ENCODE measurements at regions not wholly inside any gene's neighbourhood (a gene's known extent, or its start where the extent isn't known, plus 50 kb on each side); places are given as distances from the start of the nearest gene placed in this dataset.

DNA sequence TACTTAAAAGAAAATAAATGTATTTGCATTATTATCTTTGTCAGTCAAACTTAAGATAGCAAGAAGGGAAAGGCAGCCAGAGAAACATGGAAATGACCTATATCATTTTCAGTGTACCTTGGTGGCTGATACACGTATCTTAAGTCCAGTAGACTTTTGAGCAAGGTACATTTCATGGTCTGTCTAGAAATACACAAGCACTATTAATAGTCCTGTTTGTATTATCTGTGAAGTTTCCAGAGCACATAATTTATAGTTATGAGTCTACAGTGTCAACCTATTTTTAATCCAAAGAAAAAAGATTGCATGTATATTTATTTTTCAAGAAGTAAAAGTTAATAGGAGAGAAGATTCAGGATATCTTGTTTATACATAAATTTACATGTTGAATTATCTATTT lies 95.7 kb downstream of the IZUMO3 start:
- TF ChIP-seq, protein P1, sequence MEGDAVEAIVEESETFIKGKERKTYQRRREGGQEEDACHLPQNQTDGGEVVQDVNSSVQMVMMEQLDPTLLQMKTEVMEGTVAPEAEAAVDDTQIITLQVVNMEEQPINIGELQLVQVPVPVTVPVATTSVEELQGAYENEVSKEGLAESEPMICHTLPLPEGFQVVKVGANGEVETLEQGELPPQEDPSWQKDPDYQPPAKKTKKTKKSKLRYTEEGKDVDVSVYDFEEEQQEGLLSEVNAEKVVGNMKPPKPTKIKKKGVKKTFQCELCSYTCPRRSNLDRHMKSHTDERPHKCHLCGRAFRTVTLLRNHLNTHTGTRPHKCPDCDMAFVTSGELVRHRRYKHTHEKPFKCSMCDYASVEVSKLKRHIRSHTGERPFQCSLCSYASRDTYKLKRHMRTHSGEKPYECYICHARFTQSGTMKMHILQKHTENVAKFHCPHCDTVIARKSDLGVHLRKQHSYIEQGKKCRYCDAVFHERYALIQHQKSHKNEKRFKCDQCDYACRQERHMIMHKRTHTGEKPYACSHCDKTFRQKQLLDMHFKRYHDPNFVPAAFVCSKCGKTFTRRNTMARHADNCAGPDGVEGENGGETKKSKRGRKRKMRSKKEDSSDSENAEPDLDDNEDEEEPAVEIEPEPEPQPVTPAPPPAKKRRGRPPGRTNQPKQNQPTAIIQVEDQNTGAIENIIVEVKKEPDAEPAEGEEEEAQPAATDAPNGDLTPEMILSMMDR (IDR thresholded peaks at IDR 0.05) = no peak
- TF ChIP-seq POLR2A (IDR thresholded peaks at IDR 0.05) = no peak

All from esophagus squamous epithelium (tissue), 4 donors.